Non-pigmented ciliary epithelial cell (primary cell): ENCODE measurements at regions not wholly inside any gene's neighbourhood (a gene's known extent, or its start where the extent isn't known, plus 50 kb on each side); places are given as distances from the start of the nearest gene placed in this dataset.
"Not testable (repeated sequence)": the region's sequence is repeated elsewhere in the genome, so short reads cannot be mapped to it uniquely, and the experiment has no call there.

Experiments
- DNase-seq: peaks from one replicate; pipeline ENCODE4 v3.0.0-alpha.2; 2010; ENCODE audit warnings: low read depth

DNA sequence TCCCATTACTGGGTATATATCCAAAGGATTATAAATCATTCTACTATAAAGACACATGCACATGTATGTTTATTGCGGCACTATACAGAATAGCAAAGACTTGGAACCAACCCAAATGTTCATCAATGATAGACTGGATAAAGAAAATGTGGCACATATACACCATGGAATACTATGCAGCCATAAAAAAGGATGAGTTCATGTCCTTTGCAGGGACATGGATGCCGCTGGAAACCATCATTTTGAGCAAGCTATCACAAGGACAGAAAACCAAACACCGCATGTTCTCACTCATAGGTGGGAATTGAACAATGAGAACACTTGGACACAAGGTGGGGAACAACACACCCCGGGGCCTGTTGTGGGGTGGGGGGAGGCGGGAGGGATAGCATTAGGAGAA, 57.0 kb upstream of the NEUROD1 start:
- not testable (repeated sequence) for DNase-seq

DNA sequence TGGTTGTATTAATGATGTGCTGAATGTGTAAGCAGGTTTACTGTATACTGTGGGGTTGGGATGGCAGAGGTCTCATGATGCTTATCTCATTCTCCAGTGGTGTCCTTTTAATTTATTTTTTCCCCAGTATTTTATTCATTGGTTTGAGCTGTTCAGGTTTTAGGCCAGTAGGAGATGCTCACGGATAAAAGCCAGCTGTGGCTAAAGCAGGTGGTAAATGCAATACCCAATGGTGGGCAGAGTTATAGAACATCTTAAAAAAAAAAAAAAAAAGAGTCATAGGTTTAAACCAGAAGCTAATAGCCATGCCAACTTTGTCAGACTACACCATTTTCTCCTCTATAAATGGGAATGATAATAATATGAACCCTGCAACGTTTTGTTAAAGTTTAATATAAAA, 57.8 kb upstream of the NEUROD1 start:
- no peak for DNase-seq

DNA sequence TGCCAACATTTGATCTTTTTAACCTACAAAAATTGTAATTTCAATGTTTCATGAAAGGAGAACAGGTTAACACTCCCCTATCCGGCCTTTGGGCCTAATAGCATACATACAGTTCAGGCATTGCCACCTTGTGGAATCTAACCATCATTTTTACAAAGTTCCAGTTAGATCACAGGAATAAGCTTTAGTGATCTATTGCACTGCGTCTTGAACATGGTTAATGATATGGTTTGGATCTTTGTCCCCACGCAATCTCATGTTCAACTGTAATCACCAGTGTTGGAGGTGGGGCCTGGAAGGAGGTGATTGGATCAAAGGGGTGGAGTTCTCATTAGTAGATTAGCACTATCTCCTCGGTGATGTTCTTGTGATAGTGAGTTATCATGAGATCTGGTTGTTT, 58.2 kb upstream of the NEUROD1 start:
- DNase-seq = no peak

GRCh38 chr2:181741756-181742155, 61.4 kb upstream of the NEUROD1 start:
- no peak for DNase-seq

DNA sequence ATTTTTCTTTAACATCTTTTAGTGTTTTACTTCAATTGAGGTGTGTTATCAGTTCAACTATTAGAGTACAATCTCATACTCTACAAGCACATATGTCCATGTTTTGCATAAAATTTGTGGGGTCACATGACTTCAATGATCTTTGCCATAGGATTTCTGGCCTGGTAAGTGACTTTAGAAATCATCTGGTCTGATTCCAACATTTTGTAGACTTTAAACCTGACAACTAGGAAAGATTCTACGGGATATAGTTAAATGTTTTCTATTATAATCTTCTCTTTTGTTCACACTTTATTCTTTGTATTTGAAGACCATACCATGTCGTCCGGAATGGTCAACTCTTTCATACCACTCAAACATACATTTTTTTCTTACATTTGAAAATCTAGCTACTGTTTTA, 62.0 kb upstream of the NEUROD1 start:
- no peak for DNase-seq

- peak; percentile 35 for DNase-seq
These were observed 62.8 kb upstream of the NEUROD1 start for GRCh38 chr2:181742922-181743722.

DNA sequence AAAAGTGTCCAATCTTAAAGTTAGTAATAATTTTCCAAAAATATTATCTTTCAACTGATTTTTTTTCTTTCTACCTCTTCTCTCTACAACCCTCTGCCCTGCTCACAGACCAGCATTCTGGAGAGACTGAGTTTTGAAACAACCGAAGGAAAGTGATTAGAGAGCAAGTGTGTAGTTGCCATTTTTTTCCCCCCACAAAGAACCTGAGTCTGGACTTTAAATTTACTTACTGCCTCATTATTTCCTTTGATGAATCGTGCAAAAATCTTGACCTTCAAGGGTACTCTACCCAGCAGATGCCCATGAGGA, 63.4 kb upstream of the NEUROD1 start:
- no peak for DNase-seq

DNA sequence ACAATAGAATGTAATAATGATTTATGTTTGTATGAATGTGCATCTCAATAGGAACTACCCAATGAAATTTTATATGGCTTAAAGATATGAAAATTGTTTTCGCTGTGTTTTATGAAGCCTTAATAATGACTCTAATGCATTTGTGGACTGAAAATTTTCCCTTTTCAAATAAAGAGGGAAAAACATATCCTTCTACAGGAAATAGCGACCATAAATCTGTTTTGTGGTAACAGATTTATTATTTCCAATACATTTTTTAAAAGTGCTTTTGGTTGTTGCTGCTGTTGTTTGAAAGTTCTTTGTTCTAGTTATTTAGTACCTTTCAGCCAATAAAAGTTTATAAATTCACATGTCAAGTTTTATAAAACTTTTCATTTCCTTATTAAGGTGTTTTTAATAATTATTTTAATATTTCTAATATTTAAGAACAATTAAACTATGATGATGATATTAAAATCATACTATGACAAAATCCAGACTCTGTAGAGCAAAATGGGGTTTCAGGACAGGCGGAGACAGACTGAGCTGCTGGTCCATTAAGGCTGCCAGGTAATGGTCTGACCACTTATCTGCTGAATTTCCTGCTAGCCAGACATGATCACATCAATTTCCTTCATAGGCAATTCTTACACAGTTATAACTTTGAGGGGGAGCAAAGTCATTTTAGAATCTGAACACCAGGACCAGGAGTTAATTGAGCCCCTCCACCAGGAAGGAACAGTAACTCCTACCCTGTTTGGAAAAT, 65.7 kb upstream of the NEUROD1 start:
- no peak for DNase-seq

DNA sequence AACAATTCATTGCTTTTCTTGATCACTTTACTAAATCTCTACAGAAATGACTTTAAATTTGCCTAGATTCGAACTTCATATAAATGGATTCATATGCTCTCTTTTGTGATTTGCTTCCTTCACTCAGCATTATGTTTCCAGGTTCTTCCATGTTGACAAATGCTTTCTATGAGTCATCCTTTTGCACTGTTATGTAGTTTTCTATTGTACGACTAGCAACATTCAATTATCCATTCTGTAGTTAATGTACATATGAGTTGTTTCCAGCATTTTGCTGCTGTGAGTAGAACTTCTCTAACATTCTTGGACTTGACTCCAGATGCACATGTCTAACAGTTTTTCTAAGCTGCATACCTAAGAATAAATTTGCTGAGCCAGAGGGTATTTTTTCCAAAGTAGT, 66.5 kb upstream of the NEUROD1 start:
- DNase-seq = no peak

- DNase-seq = no peak
These were observed 70.0 kb upstream of the NEUROD1 start for GRCh38 chr2:181750305-181750704.

DNA sequence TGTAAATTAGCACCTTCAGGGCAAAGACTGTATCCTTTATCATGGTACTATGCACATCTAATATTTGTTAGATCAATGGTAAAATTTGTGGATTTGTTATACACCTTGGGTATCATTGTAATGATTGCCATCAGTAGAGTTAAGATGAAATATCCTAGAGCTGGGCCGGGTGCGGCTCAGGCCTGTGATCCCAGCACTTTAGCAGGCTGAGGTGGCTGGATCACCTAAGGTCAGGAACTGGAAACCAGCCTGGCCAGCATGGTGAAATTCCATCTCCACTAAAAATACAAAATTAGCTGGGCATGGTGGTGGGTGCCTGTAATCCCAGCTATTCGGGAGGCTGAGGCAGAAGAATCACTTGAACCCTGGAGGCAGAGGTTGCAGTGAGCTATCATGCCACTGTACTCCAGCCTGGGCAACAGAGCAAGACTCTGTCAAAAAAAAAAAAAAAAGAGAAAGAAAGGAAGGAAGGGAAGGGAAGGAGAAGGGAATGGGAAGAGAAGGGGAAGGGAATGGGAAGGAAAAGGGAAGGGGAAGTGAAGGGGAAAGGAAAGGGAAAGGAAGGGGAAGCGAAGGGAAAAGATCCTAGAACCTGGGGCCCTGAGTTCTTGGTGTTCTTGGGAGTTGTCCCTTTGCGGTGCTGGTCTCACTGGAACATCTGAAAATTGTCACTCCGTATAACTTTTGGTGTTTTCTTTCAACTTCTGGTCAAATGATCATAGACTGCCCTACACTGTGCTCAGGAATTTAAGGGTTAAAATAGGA, 71.1 kb upstream of the NEUROD1 start:
- DNase-seq = no peak

- peak; percentile 8 for DNase-seq
These were observed 72.0 kb upstream of the NEUROD1 start for GRCh38 chr2:181752301-181752700.

DNA sequence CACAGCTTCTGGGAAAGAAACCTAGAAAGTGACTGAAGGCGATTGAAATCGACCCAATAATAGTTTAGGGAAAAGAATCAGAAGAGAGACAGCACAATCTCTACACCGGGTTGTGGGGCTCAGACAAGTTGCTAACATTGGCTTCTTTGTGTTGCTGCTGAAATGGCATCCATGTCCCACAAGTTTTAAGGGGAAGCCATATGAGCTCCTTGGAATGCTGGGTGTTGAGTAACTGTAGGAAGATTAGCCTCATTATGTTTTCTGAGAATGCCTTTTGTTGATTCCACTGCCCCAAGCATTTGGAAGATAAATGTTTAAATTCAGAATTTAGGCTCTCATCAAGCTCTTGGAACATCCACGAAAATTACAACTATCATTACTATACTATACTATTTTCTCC, 73.4 kb upstream of the NEUROD1 start:
- no peak for DNase-seq

- no peak for DNase-seq
These were observed 73.8 kb upstream of the NEUROD1 start for GRCh38 chr2:181754105-181754504.

GRCh38 chr2:181755181-181755580, 74.9 kb upstream of the NEUROD1 start:
- no peak for DNase-seq

DNA sequence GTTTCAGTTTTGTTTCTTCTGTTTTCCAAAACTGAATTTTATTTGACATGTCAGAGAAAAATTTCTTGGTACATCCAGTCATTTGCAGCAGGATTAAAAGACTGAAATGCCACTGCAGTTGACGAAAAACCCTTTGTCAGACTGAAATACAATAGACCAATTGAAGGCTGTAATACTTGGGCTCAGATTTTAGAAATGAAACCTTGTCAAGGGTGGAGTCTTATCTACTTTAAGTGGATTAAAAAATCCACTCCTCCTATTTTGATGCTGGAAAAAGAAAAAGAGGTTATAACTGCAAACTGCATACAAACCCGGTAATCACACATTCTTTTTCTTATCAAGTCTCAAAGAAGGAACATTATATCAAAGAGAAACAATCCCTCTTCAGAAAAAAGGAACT, 80.2 kb upstream of the NEUROD1 start:
- no peak for DNase-seq

DNA sequence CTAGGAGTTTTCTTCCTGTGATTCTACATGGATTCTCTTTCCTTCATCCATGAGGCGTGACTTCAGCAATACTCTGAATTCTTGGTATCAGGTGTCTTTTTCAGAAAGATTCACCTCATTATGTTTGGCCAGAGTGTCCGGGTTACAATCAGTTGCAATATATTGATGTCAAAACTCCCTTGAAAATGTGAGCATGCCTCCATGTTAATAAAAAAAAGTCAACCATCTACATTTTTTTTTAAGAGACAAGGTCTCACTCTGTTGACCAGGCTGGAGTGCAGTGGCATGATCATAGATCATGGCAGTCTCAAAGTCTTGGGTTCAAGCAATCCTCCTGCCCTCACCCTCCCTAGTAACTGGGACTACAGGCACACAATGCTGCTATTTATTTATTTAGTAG, 80.9 kb upstream of the NEUROD1 start:
- no peak for DNase-seq

GRCh38 chr2:181762000-181762399, 81.7 kb upstream of the NEUROD1 start:
- DNase-seq = no peak

DNA sequence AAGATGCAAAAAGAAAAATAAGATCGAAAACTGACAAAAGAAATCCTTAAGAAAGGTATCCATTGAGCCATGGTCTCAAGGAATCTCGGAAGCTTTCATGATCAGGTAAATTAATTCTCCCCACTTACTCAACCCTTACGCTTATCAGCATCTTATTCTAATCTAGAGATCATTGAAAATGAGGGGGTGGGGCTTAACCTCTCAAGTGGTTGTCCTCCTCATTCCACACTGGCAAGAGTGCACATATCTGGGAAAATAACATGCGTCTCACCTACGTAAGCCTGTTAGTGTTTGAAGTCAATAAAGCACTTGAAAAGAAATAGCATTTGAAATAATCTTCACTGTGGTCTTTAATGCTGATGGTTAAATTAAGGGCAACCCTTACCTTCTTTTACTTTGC, 82.5 kb upstream of the NEUROD1 start:
- DNase-seq = no peak

- DNase-seq = no peak
These were observed 83.1 kb upstream of the NEUROD1 start for GRCh38 chr2:181763423-181763822.

DNA sequence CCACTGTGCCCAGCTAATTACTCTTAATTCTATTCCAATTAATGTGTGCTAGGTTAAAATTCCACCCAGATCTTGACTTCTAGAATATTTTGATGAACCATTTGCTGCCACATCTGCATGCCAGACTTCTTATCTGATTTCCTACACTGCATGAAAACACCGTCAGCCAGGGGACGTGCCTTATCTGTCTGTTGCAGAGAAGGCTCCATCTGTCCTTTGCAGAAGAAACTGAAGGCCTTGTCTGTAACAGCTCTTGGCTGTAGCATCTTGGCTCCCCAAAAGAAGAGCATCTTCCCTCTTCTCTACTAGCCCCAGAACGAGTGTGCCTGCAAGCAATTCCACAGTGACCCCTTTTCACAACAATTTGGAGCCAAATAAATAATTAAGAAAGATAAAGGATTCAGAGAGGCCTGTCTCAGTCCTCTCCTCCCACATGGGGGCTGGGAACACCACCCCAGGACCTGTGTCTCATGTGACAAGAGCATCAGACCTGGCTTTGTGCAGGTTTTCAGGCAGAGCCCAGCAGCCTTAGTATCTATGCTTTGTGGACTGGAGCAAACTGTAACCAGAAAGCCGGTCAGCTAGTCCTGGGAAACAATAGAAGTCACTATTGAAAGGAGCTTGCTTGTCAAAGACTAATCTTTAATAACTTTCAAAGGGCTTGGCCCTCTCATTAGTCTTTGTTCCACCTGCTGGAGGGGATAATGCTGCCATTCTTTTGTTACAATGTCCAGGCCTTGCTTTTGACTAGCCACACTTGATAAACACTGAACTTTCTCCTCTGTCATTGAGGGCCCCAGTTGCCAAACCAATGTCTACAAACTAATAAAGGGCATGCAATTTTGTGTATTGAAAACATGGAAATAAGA, 84.0 kb upstream of the NEUROD1 start:
- DNase-seq = no peak

DNA sequence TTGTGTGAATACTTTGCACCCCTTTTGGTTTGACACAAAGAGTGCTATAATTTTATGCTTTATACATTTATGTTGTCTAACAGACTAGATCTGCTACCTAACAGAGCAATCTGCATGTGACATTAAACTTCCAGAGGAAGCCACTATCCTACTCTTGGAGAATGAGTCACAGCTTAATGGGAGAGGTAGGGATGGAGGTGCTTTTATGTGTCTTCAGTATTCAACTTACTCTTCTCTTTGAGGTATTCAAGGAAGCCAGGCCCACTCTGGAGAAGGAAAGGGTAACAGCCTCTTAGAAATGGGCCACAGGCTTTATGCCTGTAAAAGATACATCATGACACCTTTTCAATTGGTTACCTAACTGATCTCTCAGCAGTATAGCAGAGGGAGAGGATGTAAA, 85.8 kb upstream of the NEUROD1 start:
- no peak for DNase-seq
